Activated CD8-positive, alpha-beta T cell treated with anti-CD3 and anti-CD28 coated beads, Interleukin-2, amount 10 ng/mL, durations not matched to agents 7 days and 5 days (primary cell): ENCODE measurements at regions not wholly inside any gene's neighbourhood (a gene's known extent, or its start where the extent isn't known, plus 50 kb on each side); places are given as distances from the start of the nearest gene placed in this dataset.
"Not testable (repeated sequence)": the region's sequence is repeated elsewhere in the genome, so short reads cannot be mapped to it uniquely, and the experiment has no call there.

Source experiments
- ATAC-seq: fragments of 150-1000 bp; cut with Tn5 transposase; one replicate; pipeline ENCODE4 v1.10.0; 2021; ENCODE audit warnings: moderate library complexity
- CTCF ChIA-PET: fragments of 350-600 bp; sonication (Branson Sonifier 250); formaldehyde crosslinking; loops from one replicate; lab custom pipeline; 2021; ENCODE audit warnings: antibody characterized with exemption; lab: Charles Lee
- POLR2A ChIA-PET: fragments of 350-600 bp; sonication (Branson Sonifier 250); formaldehyde crosslinking; loops from one replicate; lab custom pipeline; 2021; ENCODE audit warnings: antibody characterized with exemption; lab: Charles Lee
- DNase-seq: peaks from one replicate; pipeline ENCODE4 v3.0.0-alpha.2; 2020
- H3K27ac Mint-ChIP-seq: one replicate; pipeline ENCODE4 v1.8.0; 2021; ENCODE audit warnings: mild to moderate bottlenecking, mixed read lengths
- H3K27me3 Mint-ChIP-seq: one replicate; pipeline ENCODE4 v1.8.0; 2021; ENCODE audit warnings: low read depth, mixed read lengths
- H3K36me3 Mint-ChIP-seq: one replicate; pipeline ENCODE4 v1.8.0; 2021; ENCODE audit warnings: low read depth, mixed read lengths
- H3K4me1 Mint-ChIP-seq: one replicate; pipeline ENCODE4 v1.8.0; 2021; ENCODE audit warnings: low read depth, mixed read lengths
- H3K4me3 Mint-ChIP-seq: one replicate; pipeline ENCODE4 v1.8.0; 2021; ENCODE audit warnings: mild to moderate bottlenecking, mixed read lengths
- H3K9me3 Mint-ChIP-seq: one replicate; pipeline ENCODE4 v1.8.0; 2022; ENCODE audit warnings: mixed read lengths; ENCODE audit not compliant: insufficient read depth

- CTCF ChIA-PET: no interaction called here
- no peaks in the 10 kb centered on the region for H3K9me3 Mint-ChIP-seq
- H3K4me3 Mint-ChIP-seq: no peak overlapping the region
- POLR2A ChIA-PET: no interaction called here
- DNase-seq: no peak
- H3K36me3 Mint-ChIP-seq: no peaks in the 10 kb centered on the region
- no peak overlapping the region for H3K27ac Mint-ChIP-seq
- no peaks in the 10 kb centered on the region for H3K4me1 Mint-ChIP-seq
- ATAC-seq: no peak
- peaks cover 3% of the 10 kb centered on the region for H3K27me3 Mint-ChIP-seq
Observed at GRCh38 chr1:96554364-96554763, 167.2 kb upstream of the PTBP2 start.

GRCh38 chr1:96557336-96557735, 164.2 kb upstream of the PTBP2 start:
- Mint-ChIP-seq H3K4me1 (no peaks in the 10 kb centered on the region), H3K36me3 (no peaks in the 10 kb centered on the region), H3K4me3 (no peak overlapping the region), H3K27ac (no peak overlapping the region), H3K9me3 (no peaks in the 10 kb centered on the region), H3K27me3 (peaks cover 3% of the 10 kb centered on the region)
- ChIA-PET POLR2A (no interaction called here), CTCF (no interaction called here)
- no peak for DNase-seq
- no peak for ATAC-seq

DNA sequence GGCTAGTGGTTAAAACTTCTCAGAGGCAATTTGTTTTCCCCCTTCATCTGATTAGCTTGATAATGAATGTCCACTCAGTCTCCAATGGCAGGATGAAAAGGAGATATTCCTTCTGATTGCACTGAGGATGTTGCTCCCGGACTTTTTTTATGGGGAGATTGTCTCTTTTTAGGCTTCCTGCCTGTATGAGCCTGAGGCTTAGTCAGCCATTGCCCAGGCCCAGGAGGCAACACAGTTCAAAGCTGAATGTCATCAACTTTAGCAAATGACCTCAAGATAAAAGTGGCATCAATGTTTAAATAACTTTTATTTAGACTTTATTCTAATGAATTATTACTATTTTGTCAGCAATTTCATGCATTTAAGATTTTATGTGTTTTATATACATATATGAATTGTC, 162.9 kb upstream of the PTBP2 start:
- ChIA-PET POLR2A (no interaction called here), CTCF (no interaction called here)
- DNase-seq (no peak), ATAC-seq (no peak)
- no peaks in the 10 kb centered on the region for H3K9me3 Mint-ChIP-seq
- no peaks in the 10 kb centered on the region for H3K4me1 Mint-ChIP-seq
- peaks cover 3% of the 10 kb centered on the region for H3K27me3 Mint-ChIP-seq
- H3K27ac Mint-ChIP-seq: no peak overlapping the region
- H3K4me3 Mint-ChIP-seq: no peak overlapping the region
- H3K36me3 Mint-ChIP-seq: no peaks in the 10 kb centered on the region

DNA sequence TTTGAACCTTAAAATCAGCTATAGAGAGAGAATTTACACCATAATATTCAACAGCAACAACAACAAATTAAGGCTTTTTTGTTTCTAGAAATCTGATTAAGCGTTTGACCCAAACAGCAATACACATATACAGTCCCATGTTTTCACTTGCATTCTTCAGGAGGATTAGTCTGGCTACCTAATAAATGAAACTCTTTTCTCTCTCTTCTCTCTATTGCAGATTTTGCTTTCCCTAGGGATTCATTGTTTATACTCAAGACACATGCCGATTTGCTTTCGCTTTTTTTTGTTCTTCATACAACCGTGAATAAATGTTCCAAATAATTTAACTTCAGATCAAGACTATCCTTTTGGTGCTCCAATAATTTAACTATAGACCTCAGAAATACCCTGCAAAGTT, 162.4 kb upstream of the PTBP2 start:
- ATAC-seq (no peak), DNase-seq (no peak)
- Mint-ChIP-seq H3K9me3 (no peaks in the 10 kb centered on the region), H3K4me3 (no peak overlapping the region), H3K36me3 (no peaks in the 10 kb centered on the region), H3K4me1 (no peaks in the 10 kb centered on the region), H3K27ac (no peak overlapping the region), H3K27me3 (peaks cover 3% of the 10 kb centered on the region)
- ChIA-PET CTCF (no interaction called here), POLR2A (no interaction called here)

DNA sequence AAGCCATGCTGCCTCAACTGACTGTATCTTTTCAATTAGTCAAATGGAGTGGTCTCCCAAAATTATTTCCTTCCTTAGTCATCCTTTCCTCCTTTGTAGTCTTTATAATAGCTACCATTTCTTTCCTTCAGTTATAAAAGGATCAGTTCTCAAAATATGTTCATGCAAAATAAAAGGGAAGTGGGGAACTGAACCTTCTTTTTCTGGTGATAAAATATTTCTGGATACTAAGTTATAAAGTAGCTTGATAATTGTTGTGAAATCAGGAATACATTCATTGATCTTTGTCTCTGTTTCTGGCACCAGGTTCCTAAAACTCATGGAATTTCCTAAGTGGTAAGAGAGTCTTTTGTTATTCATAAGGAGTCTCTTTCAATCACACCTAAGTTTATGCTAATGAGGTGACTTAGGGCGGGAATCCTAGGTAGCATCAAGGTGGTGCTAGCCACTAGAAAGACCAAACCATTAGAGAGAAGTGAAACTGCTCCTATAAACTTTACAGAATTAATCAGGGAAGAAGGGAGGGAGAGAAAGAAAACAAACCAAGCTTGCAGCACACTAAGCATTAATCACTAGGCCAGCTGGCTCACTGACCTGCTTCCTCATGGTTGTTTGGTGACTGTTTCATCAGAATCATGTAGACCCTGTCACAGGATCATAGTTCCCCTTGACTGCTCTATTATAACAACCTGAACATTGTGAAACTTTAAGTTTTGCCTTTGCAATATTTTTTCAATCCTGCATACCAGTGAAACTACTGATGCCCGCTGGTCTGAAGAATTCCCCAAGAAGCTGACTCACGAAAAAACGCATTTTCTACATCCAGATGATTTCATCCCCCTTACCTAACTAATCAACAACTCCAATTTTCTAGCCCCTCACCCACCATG, 161.6 kb upstream of the PTBP2 start:
- no peaks in the 10 kb centered on the region for H3K4me1 Mint-ChIP-seq
- no peak overlapping the region for H3K4me3 Mint-ChIP-seq
- no peak overlapping the region for H3K27ac Mint-ChIP-seq
- ATAC-seq (no peak), DNase-seq (no peak)
- H3K27me3 Mint-ChIP-seq: peaks cover 3% of the 10 kb centered on the region
- CTCF ChIA-PET: no interaction called here
- POLR2A ChIA-PET: no interaction called here
- no peaks in the 10 kb centered on the region for H3K36me3 Mint-ChIP-seq
- no peaks in the 10 kb centered on the region for H3K9me3 Mint-ChIP-seq

DNA sequence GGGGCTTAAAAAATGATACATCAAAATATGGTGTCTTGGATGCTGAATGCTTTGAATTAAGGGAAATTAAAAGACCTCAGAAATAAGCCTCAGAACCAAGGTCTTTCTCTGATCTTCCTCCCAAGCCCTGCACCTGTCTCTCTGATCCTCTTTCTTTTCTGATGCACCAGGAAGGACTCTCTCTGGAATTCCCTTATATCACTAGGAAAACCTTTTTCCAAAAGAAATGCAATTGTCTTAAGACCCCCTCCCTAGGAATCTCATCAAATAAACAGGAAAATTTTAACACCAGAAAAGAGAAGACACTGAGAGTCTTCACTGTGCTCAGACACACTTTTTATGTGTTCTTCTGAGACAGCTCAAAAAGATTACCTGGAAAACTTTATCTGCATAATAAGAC, 159.5 kb upstream of the PTBP2 start:
- Mint-ChIP-seq H3K36me3 (no peaks in the 10 kb centered on the region), H3K4me3 (no peak overlapping the region), H3K9me3 (no peaks in the 10 kb centered on the region), H3K27ac (no peak overlapping the region), H3K4me1 (no peaks in the 10 kb centered on the region), H3K27me3 (peaks cover 3% of the 10 kb centered on the region)
- ChIA-PET CTCF (no interaction called here), POLR2A (no interaction called here)
- no peak for ATAC-seq
- DNase-seq: no peak

GRCh38 chr1:96564401-96564800, 157.2 kb upstream of the PTBP2 start:
- H3K36me3 Mint-ChIP-seq, H3K4me3 Mint-ChIP-seq, CTCF ChIA-PET, H3K9me3 Mint-ChIP-seq, H3K27me3 Mint-ChIP-seq, POLR2A ChIA-PET, H3K4me1 Mint-ChIP-seq, ATAC-seq, H3K27ac Mint-ChIP-seq, DNase-seq: not testable (repeated sequence)

DNA sequence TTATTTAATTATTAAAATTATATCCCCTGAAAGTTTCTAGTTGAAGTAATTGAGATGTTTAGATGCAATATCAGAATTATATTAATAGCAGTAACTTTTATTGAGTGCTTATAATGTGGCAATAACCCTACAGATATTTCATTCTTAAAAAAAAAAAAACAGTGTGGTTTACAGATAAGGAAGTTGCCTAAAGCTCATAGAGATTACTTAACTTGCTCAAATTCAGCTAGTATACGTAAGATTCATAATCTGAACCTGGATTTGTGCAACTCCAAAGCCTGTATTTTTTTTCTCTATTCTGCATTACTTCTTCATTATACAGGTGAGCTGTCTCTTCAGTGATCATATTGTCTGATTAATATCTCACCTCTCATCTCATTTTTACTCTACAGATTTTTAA, 156.0 kb upstream of the PTBP2 start:
- CTCF ChIA-PET: no interaction called here
- POLR2A ChIA-PET: no interaction called here
- Mint-ChIP-seq H3K27ac (no peak overlapping the region), H3K4me1 (no peaks in the 10 kb centered on the region), H3K4me3 (no peak overlapping the region), H3K36me3 (no peaks in the 10 kb centered on the region), H3K27me3 (no peaks in the 10 kb centered on the region), H3K9me3 (no peaks in the 10 kb centered on the region)
- ATAC-seq: no peak
- DNase-seq: no peak

DNA sequence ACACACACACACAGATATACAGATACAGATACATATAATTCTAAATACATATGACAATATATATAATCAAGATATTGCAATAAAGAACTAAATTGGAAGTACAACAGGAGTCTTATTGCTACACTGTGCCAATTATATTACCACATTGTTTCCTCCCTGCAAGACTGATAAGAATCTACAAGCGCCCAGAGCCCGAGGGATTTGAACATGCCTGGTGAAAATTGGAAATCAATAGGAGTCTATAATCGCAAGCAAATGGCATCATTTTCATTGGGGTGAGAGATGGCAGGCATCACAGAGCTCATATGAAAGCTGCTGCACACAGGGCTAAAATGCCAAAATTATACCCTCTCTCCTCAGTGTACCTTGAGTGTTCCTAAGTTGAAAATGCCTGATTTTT, 152.9 kb upstream of the PTBP2 start:
- DNase-seq (no peak), ATAC-seq (no peak)
- H3K36me3 Mint-ChIP-seq: no peaks in the 10 kb centered on the region
- POLR2A ChIA-PET: no interaction called here
- no peaks in the 10 kb centered on the region for H3K4me1 Mint-ChIP-seq
- H3K27me3 Mint-ChIP-seq: no peaks in the 10 kb centered on the region
- no peak overlapping the region for H3K27ac Mint-ChIP-seq
- CTCF ChIA-PET: no interaction called here
- H3K4me3 Mint-ChIP-seq: no peak overlapping the region
- no peaks in the 10 kb centered on the region for H3K9me3 Mint-ChIP-seq

DNA sequence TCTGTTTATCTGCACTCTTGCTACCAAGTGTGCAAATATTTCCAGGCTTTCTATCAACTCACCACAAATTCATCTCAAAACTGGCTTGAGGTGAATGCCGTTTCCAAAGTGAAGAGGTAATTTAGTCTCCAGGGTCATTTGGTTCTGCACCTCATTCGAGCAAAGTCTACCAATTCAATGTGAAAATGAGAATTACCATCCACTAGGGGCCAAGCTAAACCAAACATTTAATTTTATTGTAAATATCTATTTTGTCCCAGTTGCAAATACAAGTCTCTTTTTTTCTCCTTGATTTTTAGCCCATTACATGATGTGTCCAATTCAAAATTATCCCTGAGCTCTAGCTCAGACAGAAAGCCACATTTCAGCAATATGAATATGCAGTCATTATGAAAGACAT, 152.3 kb upstream of the PTBP2 start:
- H3K4me3 Mint-ChIP-seq: no peak overlapping the region
- DNase-seq (no peak), ATAC-seq (no peak)
- POLR2A ChIA-PET: no interaction called here
- H3K4me1 Mint-ChIP-seq: no peaks in the 10 kb centered on the region
- H3K27me3 Mint-ChIP-seq: no peaks in the 10 kb centered on the region
- H3K36me3 Mint-ChIP-seq: no peaks in the 10 kb centered on the region
- CTCF ChIA-PET: no interaction called here
- H3K9me3 Mint-ChIP-seq: no peaks in the 10 kb centered on the region
- no peak overlapping the region for H3K27ac Mint-ChIP-seq

- CTCF ChIA-PET: no interaction called here
- Mint-ChIP-seq H3K4me1 (no peaks in the 10 kb centered on the region), H3K27ac (no peak overlapping the region), H3K27me3 (no peaks in the 10 kb centered on the region), H3K9me3 (no peaks in the 10 kb centered on the region), H3K36me3 (no peaks in the 10 kb centered on the region), H3K4me3 (no peak overlapping the region)
- ATAC-seq (no peak), DNase-seq (no peak)
- POLR2A ChIA-PET: no interaction called here
Observed at GRCh38 chr1:96579636-96580035, 141.9 kb upstream of the PTBP2 start.

- Mint-ChIP-seq H3K27me3 (no peaks in the 10 kb centered on the region), H3K36me3 (no peaks in the 10 kb centered on the region), H3K9me3 (no peaks in the 10 kb centered on the region), H3K4me1 (no peaks in the 10 kb centered on the region), H3K4me3 (no peak overlapping the region), H3K27ac (no peak overlapping the region)
- ChIA-PET POLR2A (no interaction called here), CTCF (no interaction called here)
- no peak for DNase-seq
- ATAC-seq: no peak
Observed at GRCh38 chr1:96580920-96581319, 140.7 kb upstream of the PTBP2 start.

- DNase-seq (no peak), ATAC-seq (no peak)
- no peaks in the 10 kb centered on the region for H3K36me3 Mint-ChIP-seq
- H3K4me1 Mint-ChIP-seq: no peaks in the 10 kb centered on the region
- ChIA-PET POLR2A (no interaction called here), CTCF (no interaction called here)
- no peak overlapping the region for H3K4me3 Mint-ChIP-seq
- H3K27me3 Mint-ChIP-seq: no peaks in the 10 kb centered on the region
- H3K27ac Mint-ChIP-seq: no peak overlapping the region
- H3K9me3 Mint-ChIP-seq: no peaks in the 10 kb centered on the region
Observed at GRCh38 chr1:96581772-96582171, 139.8 kb upstream of the PTBP2 start.
